ENCODE measurements at regions not wholly inside any gene's neighbourhood (a gene's known extent, or its start where the extent isn't known, plus 50 kb on each side); places are given as distances from the start of the nearest gene placed in this dataset.

GRCh38 chr7:68265258-68265657 lies 1268.6 kb downstream of the TYW1 start:
- H3K27ac ChIP-seq (ENCODE audit: insufficient read depth, low read length) = no peak overlapping the region
- no peak overlapping the region for H4K91ac ChIP-seq (ENCODE audit: insufficient read depth, low read depth, low read length)
- H3K14ac ChIP-seq (replicated peaks; ENCODE audit: low read depth, low read length) = no peak overlapping the region
- no peaks in the 10 kb centered on the region for H3K4me1 ChIP-seq (ENCODE audit: control insufficient read depth, insufficient read depth, low read length)
- no TSS peak for BruUV-seq (replicated peaks)
- no CpG with 5 or more reads among the region's 3 CpGs for WGBS, 2 experiments (ENCODE audit: extremely low coverage in 2 of 2, insufficient read length in 1 of 2)
- no peak overlapping the region for H3K23ac ChIP-seq (ENCODE audit: low read depth, low read length)
- no peak overlapping the region for H2BK120ac ChIP-seq (ENCODE audit: low read depth, low read length)
- H2BK20ac ChIP-seq (ENCODE audit: low read depth, low read length) = no peak overlapping the region
- dilution Hi-C loops (cut with HindIII; ENCODE audit: low sequenced_read_pairs, unreplicated experiment) = no loop called here
- no peak for DNase-seq
- in situ Hi-C loops (cut with MboI; ENCODE audit: low sequenced_read_pairs) = no loop called here
- H2AK5ac ChIP-seq (ENCODE audit: low read depth, low read length) = no peak overlapping the region
- no peak overlapping the region for H4K8ac ChIP-seq (ENCODE audit: low read depth in 2 of 2, low read length in 2 of 2)
- peaks cover 26% of the 10 kb centered on the region for H3K9me3 ChIP-seq (ENCODE audit: control insufficient read depth, insufficient read depth, low read length)
- POLR2A ChIA-PET (ENCODE audit: unreplicated experiment) = no interaction called here
- no peak overlapping the region for H3K56ac ChIP-seq (ENCODE audit: extremely low read depth, insufficient read depth, low read length)
- CTCF ChIA-PET = no interaction called here
- no peak overlapping the region for H3K4me2 ChIP-seq (ENCODE audit: low read depth, low read length)
- H2BK15ac ChIP-seq (ENCODE audit: low read depth, low read length) = no peak overlapping the region
- ATAC-seq (ENCODE audit: low read depth) = no peak
- H3K4ac ChIP-seq (ENCODE audit: low read depth, low read length) = no peak overlapping the region
- H3K18ac ChIP-seq (ENCODE audit: low read depth, low read length) = no peak overlapping the region
- H4K5ac ChIP-seq (ENCODE audit: low read depth, low read length) = no peak overlapping the region
- H3K27me3 ChIP-seq (ENCODE audit: control insufficient read depth, insufficient read depth, low read length) = no peaks in the 10 kb centered on the region
- H3K79me1 ChIP-seq (ENCODE audit: low read depth in 1 of 2, low read length in 2 of 2) = no peaks in the 10 kb centered on the region
- H3K36me3 ChIP-seq (ENCODE audit: control insufficient read depth, insufficient read depth, low read length) = no peaks in the 10 kb centered on the region
- intact Hi-C loops (cut with micrococcal nuclease) = no loop called here
- H4K20me1 ChIP-seq (ENCODE audit: insufficient read depth, low read length) = no peaks in the 10 kb centered on the region
- TF ChIP-seq RCOR1 (IDR thresholded peaks at IDR 0.05; ENCODE audit: insufficient replicate concordance, low read length) (no peak), RAD21 (IDR thresholded peaks at IDR 0.05; ENCODE audit: low read length) (no peak), POLR2A (IDR thresholded peaks at IDR 0.05; ENCODE audit: low read depth, low read length) (no peak), ELK1 (IDR thresholded peaks at IDR 0.05; ENCODE audit: borderline replicate concordance, low read depth, low read length) (no peak), MAZ (IDR thresholded peaks at IDR 0.05; ENCODE audit: borderline replicate concordance, low read depth, low read length) (no peak), RFX5 (IDR thresholded peaks at IDR 0.05; ENCODE audit: low read depth, low read length) (no peak), NFE2L2 (IDR thresholded peaks at IDR 0.05; ENCODE audit: low read depth, low read length) (no peak)
- no peak overlapping the region for H3K9ac ChIP-seq (ENCODE audit: low read depth, low read length)
- H2AK9ac ChIP-seq (replicated peaks; ENCODE audit: low read depth, low read length, poor library complexity) = no peak overlapping the region
- no peak overlapping the region for H2BK5ac ChIP-seq (ENCODE audit: low read depth, low read length, poor library complexity, severe bottlenecking)
- no peak overlapping the region for H3K4me3 ChIP-seq (ENCODE audit: insufficient read depth, low read depth, low read length)
- no peaks in the 10 kb centered on the region for H3K9me1 ChIP-seq (ENCODE audit: insufficient read depth, low read length)
- no peak overlapping the region for H2AFZ ChIP-seq (replicated peaks; ENCODE audit: low read length, poor library complexity)

Data from IMR-90 (cell line).